ENCODE measurements at regions not wholly inside any gene's neighbourhood (a gene's known extent, or its start where the extent isn't known, plus 50 kb on each side); places are given as distances from the start of the nearest gene placed in this dataset.

DNA sequence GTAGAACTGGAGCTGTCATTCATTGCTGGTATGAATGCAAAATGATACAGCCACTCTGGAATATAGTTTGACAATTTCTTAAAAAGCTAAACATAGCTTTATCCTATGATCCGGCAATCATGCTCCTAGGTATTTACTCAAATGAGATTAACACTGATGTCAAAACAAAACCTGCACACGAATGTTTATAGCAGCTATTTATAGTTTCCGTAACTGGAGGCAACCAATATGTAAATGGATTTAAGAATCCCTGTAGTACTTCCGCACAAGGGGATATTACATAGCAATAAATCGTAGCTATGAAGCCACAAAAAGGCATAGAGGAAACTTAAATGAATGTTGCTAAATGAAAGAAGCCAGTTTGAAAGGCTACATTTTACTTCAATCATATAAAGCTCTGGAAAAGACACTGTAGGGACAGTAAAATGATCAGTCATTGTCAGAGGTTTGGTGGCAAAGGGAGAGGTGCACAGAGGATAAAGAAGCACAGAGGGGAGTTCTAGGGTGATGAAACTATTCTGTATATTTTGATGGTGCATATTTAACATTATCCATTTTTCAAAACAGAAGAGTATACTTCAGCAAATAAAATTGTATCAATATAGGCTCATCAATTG lies 1893.0 kb upstream of the PCDH20 start:
- TF ChIP-seq ESRRA (CRISPR knock-in tag; IDR thresholded peaks at IDR 0.05; ENCODE audit: borderline replicate concordance) = no peak
- no peak for TF ChIP-seq ZNF121 (CRISPR knock-in tag; IDR thresholded peaks at IDR 0.05)
- TF ChIP-seq, protein P1, sequence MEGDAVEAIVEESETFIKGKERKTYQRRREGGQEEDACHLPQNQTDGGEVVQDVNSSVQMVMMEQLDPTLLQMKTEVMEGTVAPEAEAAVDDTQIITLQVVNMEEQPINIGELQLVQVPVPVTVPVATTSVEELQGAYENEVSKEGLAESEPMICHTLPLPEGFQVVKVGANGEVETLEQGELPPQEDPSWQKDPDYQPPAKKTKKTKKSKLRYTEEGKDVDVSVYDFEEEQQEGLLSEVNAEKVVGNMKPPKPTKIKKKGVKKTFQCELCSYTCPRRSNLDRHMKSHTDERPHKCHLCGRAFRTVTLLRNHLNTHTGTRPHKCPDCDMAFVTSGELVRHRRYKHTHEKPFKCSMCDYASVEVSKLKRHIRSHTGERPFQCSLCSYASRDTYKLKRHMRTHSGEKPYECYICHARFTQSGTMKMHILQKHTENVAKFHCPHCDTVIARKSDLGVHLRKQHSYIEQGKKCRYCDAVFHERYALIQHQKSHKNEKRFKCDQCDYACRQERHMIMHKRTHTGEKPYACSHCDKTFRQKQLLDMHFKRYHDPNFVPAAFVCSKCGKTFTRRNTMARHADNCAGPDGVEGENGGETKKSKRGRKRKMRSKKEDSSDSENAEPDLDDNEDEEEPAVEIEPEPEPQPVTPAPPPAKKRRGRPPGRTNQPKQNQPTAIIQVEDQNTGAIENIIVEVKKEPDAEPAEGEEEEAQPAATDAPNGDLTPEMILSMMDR (IDR thresholded peaks at IDR 0.05) = no peak
